ENCODE measurements at regions not wholly inside any gene's neighbourhood (a gene's known extent, or its start where the extent isn't known, plus 50 kb on each side); places are given as distances from the start of the nearest gene placed in this dataset.

DNA sequence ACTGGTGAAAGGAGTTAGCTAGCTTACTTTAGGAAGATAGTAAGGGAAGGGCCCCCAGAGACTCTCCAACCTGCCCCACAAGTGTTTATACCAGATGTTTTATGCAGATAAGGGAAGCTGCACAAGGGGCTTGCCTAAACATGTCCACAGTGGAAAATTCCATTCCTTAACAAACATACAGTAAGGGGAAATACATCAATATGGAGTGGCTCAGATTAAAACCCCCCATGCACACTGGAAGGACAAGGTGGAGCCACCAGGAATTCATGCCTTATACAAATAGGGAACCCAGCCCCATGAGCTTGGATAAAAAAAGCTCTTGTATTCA lies 106.3 kb upstream of the GPBP1 start (continued):
- TF ChIP-seq ZFX (IDR thresholded peaks at IDR 0.05) (no peak), RAD21 (IDR thresholded peaks at IDR 0.05; ENCODE audit: low read depth) (no peak), SIN3A (IDR thresholded peaks at IDR 0.05; ENCODE audit: low read depth) (no peak)

DNA sequence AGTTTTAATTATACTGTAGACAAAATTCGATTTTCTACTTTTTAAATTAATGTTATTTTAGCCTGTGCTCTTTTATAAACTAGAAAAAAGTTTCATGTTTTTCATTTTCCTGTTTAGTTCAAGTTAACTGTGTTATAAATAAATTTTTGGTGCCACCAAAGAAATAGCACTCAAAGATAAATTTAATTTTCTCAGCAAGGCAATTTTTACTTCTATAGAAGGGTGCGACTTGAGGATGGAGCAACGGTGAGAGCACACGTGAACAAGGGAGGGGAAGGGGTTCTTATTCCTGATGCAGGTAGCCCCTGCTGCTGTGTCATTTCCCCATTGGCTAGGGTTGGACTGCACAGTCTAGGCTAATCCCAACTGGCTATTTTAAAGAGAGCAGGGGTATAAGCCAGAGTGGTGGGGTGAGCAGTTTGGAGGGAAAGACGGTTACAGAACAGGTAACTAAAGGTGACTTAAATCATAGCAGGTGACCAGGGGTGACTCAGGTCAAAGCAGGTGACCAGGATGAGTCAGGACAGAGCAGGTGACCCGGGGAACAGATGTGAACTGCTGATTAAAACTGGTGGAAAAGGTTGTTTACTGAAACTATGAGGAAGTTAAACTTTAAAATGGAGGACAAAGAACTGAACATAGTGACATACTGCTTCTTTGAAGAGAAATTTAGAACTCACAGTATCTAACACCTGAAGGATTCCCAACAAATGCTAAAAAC lies 104.6 kb upstream of the GPBP1 start:
- BruUV-seq (replicated peaks): no TSS peak
- Histone ChIP-seq H4K20me1 (ENCODE audit: insufficient read depth) (no peaks in the 10 kb centered on the region), H3K9me3 (ENCODE audit: control insufficient read depth in 1 of 2, insufficient read depth in 1 of 2, low read depth in 1 of 2, low read length in 2 of 2) (peaks cover 9 to 12% of the 10 kb centered on the region in 2 experiments; a peak in 3 of 4 replicates), H2AFZ (ENCODE audit: low read depth, low read length, poor library complexity, severe bottlenecking) (no peak overlapping the region), H3K79me2 (ENCODE audit: insufficient read depth, low read length) (no peaks in the 10 kb centered on the region), H3K4me3 (replicated peaks in 1 of 2; ENCODE audit: low read depth in 1 of 2, low read length in 2 of 2) (no peak overlapping the region), H3K9ac (ENCODE audit: low read length) (no peak overlapping the region), H3K27ac (ENCODE audit: low read depth, low read length) (no peak overlapping the region), H3K4me2 (ENCODE audit: low read length) (no peak overlapping the region), H3K4me1 (ENCODE audit: control insufficient read depth in 1 of 2, insufficient read depth in 2 of 2, low read length in 2 of 2) (peaks cover 8 to 11% of the 10 kb centered on the region in 2 experiments; a peak in 2 of 4 replicates), H3K27me3 (ENCODE audit: insufficient read depth, low read length) (no peaks in the 10 kb centered on the region), H3K36me3 (ENCODE audit: control insufficient read depth in 1 of 2, insufficient read depth in 2 of 2, low read length in 2 of 2) (no peaks in the 10 kb centered on the region), H3K9me2 (ENCODE audit: insufficient read depth) (no peaks in the 10 kb centered on the region)
- ATAC-seq: no peak
- RAD21 ChIA-PET (ENCODE audit: low non-redundant PET in 1 of 2, low total read pairs in 2 of 2, uncharacterized antibody in 2 of 2, unreplicated experiment in 2 of 2): no interaction called here
- DNase-seq (ENCODE audit: low read depth, low spot score): no peak
- POLR2A ChIA-PET: no interaction called here
- CTCF ChIA-PET: no interaction called here
- TF ChIP-seq CEBPB (IDR thresholded peaks at IDR 0.05; ENCODE audit: low read depth): no peak
- no peak for TF ChIP-seq ZNF274 (IDR thresholded peaks at IDR 0.05; ENCODE audit: low read depth, low read length)
- no peak for TF ChIP-seq FOSL1 (IDR thresholded peaks at IDR 0.05; ENCODE audit: low read depth)
- no peak for TF ChIP-seq RAD21 (IDR thresholded peaks at IDR 0.05; ENCODE audit: low read depth)
- no peak for TF ChIP-seq EZH2phosphoT487 (IDR thresholded peaks at IDR 0.05; ENCODE audit: borderline replicate concordance)
- no peak for TF ChIP-seq EZH2 (IDR thresholded peaks at IDR 0.05)
- no peak for TF ChIP-seq JUND (IDR thresholded peaks at IDR 0.05)
- TF ChIP-seq, protein P1, sequence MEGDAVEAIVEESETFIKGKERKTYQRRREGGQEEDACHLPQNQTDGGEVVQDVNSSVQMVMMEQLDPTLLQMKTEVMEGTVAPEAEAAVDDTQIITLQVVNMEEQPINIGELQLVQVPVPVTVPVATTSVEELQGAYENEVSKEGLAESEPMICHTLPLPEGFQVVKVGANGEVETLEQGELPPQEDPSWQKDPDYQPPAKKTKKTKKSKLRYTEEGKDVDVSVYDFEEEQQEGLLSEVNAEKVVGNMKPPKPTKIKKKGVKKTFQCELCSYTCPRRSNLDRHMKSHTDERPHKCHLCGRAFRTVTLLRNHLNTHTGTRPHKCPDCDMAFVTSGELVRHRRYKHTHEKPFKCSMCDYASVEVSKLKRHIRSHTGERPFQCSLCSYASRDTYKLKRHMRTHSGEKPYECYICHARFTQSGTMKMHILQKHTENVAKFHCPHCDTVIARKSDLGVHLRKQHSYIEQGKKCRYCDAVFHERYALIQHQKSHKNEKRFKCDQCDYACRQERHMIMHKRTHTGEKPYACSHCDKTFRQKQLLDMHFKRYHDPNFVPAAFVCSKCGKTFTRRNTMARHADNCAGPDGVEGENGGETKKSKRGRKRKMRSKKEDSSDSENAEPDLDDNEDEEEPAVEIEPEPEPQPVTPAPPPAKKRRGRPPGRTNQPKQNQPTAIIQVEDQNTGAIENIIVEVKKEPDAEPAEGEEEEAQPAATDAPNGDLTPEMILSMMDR (IDR thresholded peaks at IDR 0.05 in 2 of 3, conservative IDR thresholded peaks at IDR 0.05 in 1 of 3; ENCODE audit: borderline replicate concordance in 1 of 3, insufficient read depth in 1 of 3, low read depth in 2 of 3, low read length in 2 of 3): no peak
- TF ChIP-seq ZFX (IDR thresholded peaks at IDR 0.05): no peak
- no peak for TF ChIP-seq POLR2A (IDR thresholded peaks at IDR 0.05; ENCODE audit: borderline replicate concordance, extremely low read depth, insufficient read depth, insufficient read length)
- no peak for TF ChIP-seq EGR1 (IDR thresholded peaks at IDR 0.05; ENCODE audit: low read depth)
- no peak for TF ChIP-seq SP1 (IDR thresholded peaks at IDR 0.05; ENCODE audit: low read depth)
- intact Hi-C loops (cut with micrococcal nuclease): no loop called here

All from HCT116 (cell line).